ENCODE measurements at regions not wholly inside any gene's neighbourhood (a gene's known extent, or its start where the extent isn't known, plus 50 kb on each side); places are given as distances from the start of the nearest gene placed in this dataset.

DNA sequence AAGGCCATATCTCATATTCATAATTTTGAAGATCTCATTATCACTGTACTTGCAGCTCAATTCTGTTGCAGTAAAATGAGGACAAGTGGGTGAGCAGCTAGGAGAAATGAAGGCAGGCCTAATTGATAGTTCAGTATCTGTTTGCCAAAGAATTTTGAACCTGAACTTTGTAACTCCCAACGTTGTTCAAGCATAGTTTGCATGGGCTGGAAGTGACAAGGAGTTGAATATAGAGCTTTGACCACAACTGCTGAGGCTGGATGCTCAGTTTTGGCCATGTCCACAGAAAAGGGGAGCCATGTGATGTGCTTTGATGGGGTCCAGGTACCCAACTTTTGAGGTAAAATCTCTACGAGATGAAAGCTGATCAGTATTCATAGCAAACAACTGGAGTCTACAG, 177.5 kb downstream of the NXNL2 start:
- H3K36me3 ChIP-seq (replicated peaks; ENCODE audit: insufficient read depth, low read length), result no peaks in the 10 kb centered on the region
- DNase-seq, result no peak
- H3K27me3 ChIP-seq (replicated peaks; ENCODE audit: insufficient read depth, low read length), result no peaks in the 10 kb centered on the region
- no peaks in the 10 kb centered on the region for H4K20me1 ChIP-seq (ENCODE audit: insufficient read depth, low read length)
- no peaks in the 10 kb centered on the region for H3K9me3 ChIP-seq (replicated peaks; ENCODE audit: insufficient read depth, low read length)
- H2AFZ ChIP-seq (ENCODE audit: low read length), result no peak overlapping the region
- H3K4me1 ChIP-seq (ENCODE audit: low read length), result no peaks in the 10 kb centered on the region
- H3K4me2 ChIP-seq (ENCODE audit: low read depth, low read length), result no peak overlapping the region
- H3K79me2 ChIP-seq (ENCODE audit: low read length), result no peaks in the 10 kb centered on the region
- no peak overlapping the region for H3K27ac ChIP-seq (ENCODE audit: low read length)
- no peaks in the 10 kb centered on the region for H3K9me2 ChIP-seq (replicated peaks; ENCODE audit: insufficient read depth, low read length)
- no peaks in the 10 kb centered on the region for H3F3A ChIP-seq (ENCODE audit: insufficient read depth, low read length)
- no peak overlapping the region for H3K9ac ChIP-seq (ENCODE audit: low read length)
- TF ChIP-seq, protein P1, sequence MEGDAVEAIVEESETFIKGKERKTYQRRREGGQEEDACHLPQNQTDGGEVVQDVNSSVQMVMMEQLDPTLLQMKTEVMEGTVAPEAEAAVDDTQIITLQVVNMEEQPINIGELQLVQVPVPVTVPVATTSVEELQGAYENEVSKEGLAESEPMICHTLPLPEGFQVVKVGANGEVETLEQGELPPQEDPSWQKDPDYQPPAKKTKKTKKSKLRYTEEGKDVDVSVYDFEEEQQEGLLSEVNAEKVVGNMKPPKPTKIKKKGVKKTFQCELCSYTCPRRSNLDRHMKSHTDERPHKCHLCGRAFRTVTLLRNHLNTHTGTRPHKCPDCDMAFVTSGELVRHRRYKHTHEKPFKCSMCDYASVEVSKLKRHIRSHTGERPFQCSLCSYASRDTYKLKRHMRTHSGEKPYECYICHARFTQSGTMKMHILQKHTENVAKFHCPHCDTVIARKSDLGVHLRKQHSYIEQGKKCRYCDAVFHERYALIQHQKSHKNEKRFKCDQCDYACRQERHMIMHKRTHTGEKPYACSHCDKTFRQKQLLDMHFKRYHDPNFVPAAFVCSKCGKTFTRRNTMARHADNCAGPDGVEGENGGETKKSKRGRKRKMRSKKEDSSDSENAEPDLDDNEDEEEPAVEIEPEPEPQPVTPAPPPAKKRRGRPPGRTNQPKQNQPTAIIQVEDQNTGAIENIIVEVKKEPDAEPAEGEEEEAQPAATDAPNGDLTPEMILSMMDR (IDR thresholded peaks at IDR 0.05; ENCODE audit: low read length), result no peak
- no peak for TF ChIP-seq EZH2 (optimal IDR thresholded peaks at IDR 0.05; ENCODE audit: low read depth, low read length)
- no peak for TF ChIP-seq EZH2phosphoT487 (IDR thresholded peaks at IDR 0.05; ENCODE audit: low read length)
- H3K4me3 ChIP-seq (ENCODE audit: low read length), result no peak overlapping the region

DNA sequence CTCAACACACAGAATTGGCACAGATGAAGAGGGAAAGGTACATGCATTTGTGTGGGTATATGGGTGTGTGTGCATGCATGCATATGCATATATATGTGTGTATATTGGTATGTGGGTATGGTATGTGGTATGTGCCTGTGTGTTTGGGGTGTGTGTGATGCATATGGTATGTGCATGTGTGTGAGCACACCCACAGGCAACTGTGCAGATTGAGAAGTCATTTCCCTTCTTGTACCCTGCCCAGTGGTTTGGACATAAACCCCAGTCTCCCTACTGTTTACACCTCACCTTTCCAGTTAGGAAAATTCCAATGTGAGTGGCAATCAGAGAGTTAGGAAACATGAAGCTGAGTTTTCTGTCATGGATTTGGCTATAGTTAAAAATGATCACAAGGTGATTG, 178.0 kb downstream of the NXNL2 start:
- H3K9ac ChIP-seq (ENCODE audit: low read length), result no peak overlapping the region
- H4K20me1 ChIP-seq (ENCODE audit: insufficient read depth, low read length), result no peaks in the 10 kb centered on the region
- H3F3A ChIP-seq (ENCODE audit: insufficient read depth, low read length), result no peaks in the 10 kb centered on the region
- DNase-seq, result no peak
- no peaks in the 10 kb centered on the region for H3K9me2 ChIP-seq (replicated peaks; ENCODE audit: insufficient read depth, low read length)
- no peaks in the 10 kb centered on the region for H3K4me1 ChIP-seq (ENCODE audit: low read length)
- H3K79me2 ChIP-seq (ENCODE audit: low read length), result no peaks in the 10 kb centered on the region
- no peak overlapping the region for H3K27ac ChIP-seq (ENCODE audit: low read length)
- H3K4me2 ChIP-seq (ENCODE audit: low read depth, low read length), result no peak overlapping the region
- H3K36me3 ChIP-seq (replicated peaks; ENCODE audit: insufficient read depth, low read length), result no peaks in the 10 kb centered on the region
- no peak overlapping the region for H2AFZ ChIP-seq (ENCODE audit: low read length)
- no peak overlapping the region for H3K4me3 ChIP-seq (ENCODE audit: low read length)
- H3K9me3 ChIP-seq (replicated peaks; ENCODE audit: insufficient read depth, low read length), result no peaks in the 10 kb centered on the region
- no peaks in the 10 kb centered on the region for H3K27me3 ChIP-seq (replicated peaks; ENCODE audit: insufficient read depth, low read length)
- no peak for TF ChIP-seq EZH2phosphoT487 (IDR thresholded peaks at IDR 0.05; ENCODE audit: low read length)
- TF ChIP-seq EZH2 (optimal IDR thresholded peaks at IDR 0.05; ENCODE audit: low read depth, low read length), result no peak
- TF ChIP-seq, protein P1 (IDR thresholded peaks at IDR 0.05; ENCODE audit: low read length), result no peak

DNA sequence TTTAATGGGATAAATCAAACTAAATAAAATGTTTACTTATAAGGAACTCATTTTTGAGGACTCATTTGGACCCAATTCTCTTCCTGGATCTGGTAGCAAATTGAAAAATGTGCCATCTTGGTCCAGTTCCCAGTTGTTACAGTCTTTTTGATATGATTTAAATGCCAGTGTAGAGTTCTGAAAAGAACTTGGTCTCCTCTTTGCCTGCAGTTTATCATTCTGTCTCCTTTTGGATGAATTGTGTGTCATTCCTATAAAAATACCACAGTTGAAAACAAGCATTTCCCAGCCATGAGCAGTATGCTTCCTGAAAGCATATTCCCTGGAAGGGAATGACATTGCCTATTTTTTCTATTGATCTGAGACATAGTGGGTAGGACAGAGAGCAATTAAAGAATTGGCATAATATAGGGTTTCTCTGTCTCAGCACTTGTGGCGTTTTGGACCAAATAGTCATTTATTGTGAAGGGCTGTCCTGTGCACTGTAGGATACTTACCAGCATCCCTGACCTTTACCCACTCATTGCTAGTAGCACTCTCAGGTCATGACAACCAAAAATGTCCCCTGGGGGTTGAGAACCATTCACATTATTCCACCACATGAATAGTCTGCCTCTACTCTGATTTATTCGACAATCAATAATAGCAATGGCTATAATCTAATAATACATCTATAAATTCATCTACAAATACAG, 181.8 kb downstream of the NXNL2 start:
- Histone ChIP-seq H3K27ac (ENCODE audit: low read length) (no peak overlapping the region), H3K9me3 (replicated peaks; ENCODE audit: insufficient read depth, low read length) (no peaks in the 10 kb centered on the region), H4K20me1 (ENCODE audit: insufficient read depth, low read length) (no peaks in the 10 kb centered on the region), H3K36me3 (replicated peaks; ENCODE audit: insufficient read depth, low read length) (no peaks in the 10 kb centered on the region), H3K4me2 (ENCODE audit: low read depth, low read length) (no peak overlapping the region), H3K79me2 (ENCODE audit: low read length) (no peaks in the 10 kb centered on the region), H3K27me3 (replicated peaks; ENCODE audit: insufficient read depth, low read length) (no peaks in the 10 kb centered on the region), H3K9me2 (replicated peaks; ENCODE audit: insufficient read depth, low read length) (no peaks in the 10 kb centered on the region), H2AFZ (ENCODE audit: low read length) (no peak overlapping the region), H3F3A (ENCODE audit: insufficient read depth, low read length) (no peaks in the 10 kb centered on the region), H3K9ac (ENCODE audit: low read length) (no peak overlapping the region), H3K4me1 (ENCODE audit: low read length) (no peaks in the 10 kb centered on the region), H3K4me3 (ENCODE audit: low read length) (no peak overlapping the region)
- DNase-seq, result no peak
- TF ChIP-seq EZH2 (optimal IDR thresholded peaks at IDR 0.05; ENCODE audit: low read depth, low read length) (no peak), EZH2phosphoT487 (IDR thresholded peaks at IDR 0.05; ENCODE audit: low read length) (no peak)
- TF ChIP-seq, protein P1 (IDR thresholded peaks at IDR 0.05; ENCODE audit: low read length), result no peak
